HG03565 (cell line): ENCODE measurements at regions not wholly inside any gene's neighbourhood (a gene's known extent, or its start where the extent isn't known, plus 50 kb on each side); places are given as distances from the start of the nearest gene placed in this dataset.
"Not testable (repeated sequence)": the region's sequence is repeated elsewhere in the genome, so short reads cannot be mapped to it uniquely, and the experiment has no call there.

Source experiments
- ATAC-seq: cut with Tn5 transposase; IDR thresholded peaks from one replicate; pipeline ENCODE4 v1.9.1; 2021; ENCODE audit warnings: mild to moderate bottlenecking, moderate library complexity; ENCODE audit not compliant: unreplicated experiment

GRCh38 chr3:188022902-188023301 is 131.1 kb upstream of the LPP start:
- not testable (repeated sequence) for ATAC-seq

- no peak for ATAC-seq
These were observed 128.4 kb upstream of the LPP start for GRCh38 chr3:188025555-188025954.

GRCh38 chr3:188026191-188026968 is 127.6 kb upstream of the LPP start:
- no peak for ATAC-seq

GRCh38 chr3:188031121-188031520 is 122.8 kb upstream of the LPP start:
- ATAC-seq, result no peak

GRCh38 chr3:188034989-188035388 is 119.0 kb upstream of the LPP start:
- no peak for ATAC-seq

GRCh38 chr3:188036375-188037194 is 117.4 kb upstream of the LPP start:
- ATAC-seq, result no peak

- ATAC-seq, result no peak
These were observed 116.7 kb upstream of the LPP start for GRCh38 chr3:188037195-188037718.

- ATAC-seq, result no peak
These were observed 115.9 kb upstream of the LPP start for GRCh38 chr3:188037965-188038581.

GRCh38 chr3:188041193-188041592 is 112.8 kb upstream of the LPP start:
- ATAC-seq, result no peak

GRCh38 chr3:188041895-188042294 is 112.1 kb upstream of the LPP start:
- ATAC-seq, result no peak

- ATAC-seq, result no peak
These were observed 111.5 kb upstream of the LPP start for GRCh38 chr3:188042466-188042865.

GRCh38 chr3:188043891-188044290 is 110.1 kb upstream of the LPP start:
- no peak for ATAC-seq

- ATAC-seq, result no peak
These were observed 107.3 kb upstream of the LPP start for GRCh38 chr3:188046561-188047211.

- ATAC-seq, result no peak
These were observed 106.4 kb upstream of the LPP start for GRCh38 chr3:188047536-188047935.

- ATAC-seq, result no peak
These were observed 104.1 kb upstream of the LPP start for GRCh38 chr3:188049606-188050530.

GRCh38 chr3:188051801-188052168 is 102.2 kb upstream of the LPP start:
- ATAC-seq, result no peak

- ATAC-seq, result no peak
These were observed 101.6 kb upstream of the LPP start for GRCh38 chr3:188052169-188053035.

- no peak for ATAC-seq
These were observed 101.0 kb upstream of the LPP start for GRCh38 chr3:188053036-188053340.

- no peak for ATAC-seq
These were observed 100.1 kb upstream of the LPP start for GRCh38 chr3:188053710-188054380.
